CD4-positive, alpha-beta T cell (primary cell): ENCODE measurements at regions not wholly inside any gene's neighbourhood (a gene's known extent, or its start where the extent isn't known, plus 50 kb on each side); places are given as distances from the start of the nearest gene placed in this dataset.

Source experiments
- ATAC-seq: fragments of 200-7000 bp; cut with Tn5 transposase; one replicate; pipeline ENCODE4 v1.10.0; 2022; ENCODE audit warnings: mild to moderate bottlenecking; ENCODE audit not compliant: poor library complexity
- CTCF ChIA-PET: fragments of 350-600 bp; sonication (Branson Sonifier 250); formaldehyde crosslinking; loops from one replicate; lab custom pipeline; 2021; ENCODE audit warnings: antibody characterized with exemption, inconsistent platforms; lab: Charles Lee
- POLR2A ChIA-PET: fragments of 350-600 bp; sonication (Branson Sonifier 250); formaldehyde crosslinking; loops from one replicate; lab custom pipeline; 2021; ENCODE audit warnings: antibody characterized with exemption, inconsistent platforms; lab: Charles Lee
- DNase-seq, 14 experiments: peaks; one replicate each; pipeline ENCODE4 v3.0.0-alpha.2; 2013 to 2020; ENCODE audit warnings: mixed read lengths in 2 of 14
- H3K27ac ChIP-seq, 2 donors: one replicate each; pipeline versions ENCODE4 v1.5.1 to v1.7.0; 2013; ENCODE audit warnings: low read length in 2 of 2, low read depth in 1 of 2, mild to moderate bottlenecking in 1 of 2
- H3K27me3 ChIP-seq, 2 experiments: 1 replicate in 1 of 2; 2 replicates in 1 of 2; pipeline versions ENCODE4 v1.6.1 to v1.7.0; 2013; ENCODE audit warnings: low read length in 2 of 2, control low read depth in 1 of 2, mild to moderate bottlenecking in 1 of 2, moderate library complexity in 1 of 2; ENCODE audit not compliant: insufficient read depth in 2 of 2, control insufficient read depth in 1 of 2
- H3K36me3 ChIP-seq: one replicate; pipeline ENCODE4 v1.6.1; 2013; ENCODE audit warnings: low read length, control low read depth; ENCODE audit not compliant: insufficient read depth
- H3K4me1 ChIP-seq: one replicate; pipeline ENCODE4 v1.6.1; 2013; ENCODE audit warnings: low read length, control low read depth; ENCODE audit not compliant: insufficient read depth
- H3K4me3 ChIP-seq: one replicate; pipeline ENCODE4 v1.5.1; 2013; ENCODE audit warnings: mild to moderate bottlenecking, low read length, moderate library complexity
- H3K9me3 ChIP-seq, 2 experiments: 1 replicate in 1 of 2; 2 replicates in 1 of 2; pipeline versions ENCODE4 v1.6.1 to v1.7.0; 2013; ENCODE audit warnings: low read length in 2 of 2, mild to moderate bottlenecking in 2 of 2, control low read depth in 1 of 2, moderate library complexity in 1 of 2; ENCODE audit not compliant: control insufficient read depth in 1 of 2, insufficient read depth in 1 of 2
- H3K27ac Mint-ChIP-seq: one replicate; pipeline ENCODE4 v1.8.0; 2020; ENCODE audit warnings: mixed read lengths
- H3K27me3 Mint-ChIP-seq: one replicate; pipeline ENCODE4 v1.8.0; 2021; ENCODE audit warnings: mixed read lengths
- H3K36me3 Mint-ChIP-seq: one replicate; pipeline ENCODE4 v1.8.0; 2021; ENCODE audit warnings: low read depth, mixed read lengths
- H3K4me1 Mint-ChIP-seq: one replicate; pipeline ENCODE4 v1.8.0; 2021; ENCODE audit warnings: low read depth, mixed read lengths
- H3K4me3 Mint-ChIP-seq: one replicate; pipeline ENCODE4 v1.8.0; 2020; ENCODE audit warnings: mild to moderate bottlenecking, mixed read lengths
- H3K9me3 Mint-ChIP-seq: one replicate; pipeline ENCODE4 v1.8.0; 2020; ENCODE audit warnings: mixed read lengths
- CTCF ChIP-seq: fragments of 200-600 bp; IDR thresholded peaks from one replicate; pipeline ENCODE4 v1.8.0; 2022; ENCODE audit warnings: antibody characterized with exemption, mild to moderate bottlenecking
- intact Hi-C, 2 experiments: fragments of 100-400 bp; cut with DNase I in 1 of 2; cut with micrococcal nuclease in 1 of 2; formaldehyde crosslinking; loops; one replicate each; pipeline versions ENCODE4 v1.15.1 to v1.9.0; 2023 to 2025; cut with DNase I, micrococcal nuclease

- no peak for ATAC-seq
Observed at GRCh38 chr10:37682617-37683016, 174.8 kb downstream of the ZNF248 start.

GRCh38 chr10:37681617-37681999 lies 175.8 kb downstream of the ZNF248 start:
- ChIA-PET CTCF (no interaction called here), POLR2A (no interaction called here)
- Histone ChIP-seq H3K4me1 (no peaks in the 10 kb centered on the region), H3K36me3 (no peaks in the 10 kb centered on the region), H3K27ac (no peak overlapping the region), H3K9me3 (peaks cover 0 to 68% of the 10 kb centered on the region in 2 experiments), H3K27me3 (no peaks in the 10 kb centered on the region), H3K4me3 (no peak overlapping the region)
- ATAC-seq (no peak), DNase-seq (no peak)
- intact Hi-C loops, result loop anchor here in 1 of 2 experiments (10.0 kb wide), 1 partner anchor 63 kb away; no protein-coding TSS in a partner anchor
- no peak overlapping the region for H3K27ac Mint-ChIP-seq
- TF ChIP-seq CTCF, result no peak
- H3K36me3 Mint-ChIP-seq, result no peaks in the 10 kb centered on the region
- H3K27me3 Mint-ChIP-seq, result no peaks in the 10 kb centered on the region
- H3K9me3 Mint-ChIP-seq, result peaks cover 6% of the 10 kb centered on the region
- no peaks in the 10 kb centered on the region for H3K4me1 Mint-ChIP-seq
- H3K4me3 Mint-ChIP-seq, result no peak overlapping the region

More at GRCh38 chr10:37682617-37683016, 174.8 kb downstream of the ZNF248 start:
- no peak overlapping the region for H3K27ac Mint-ChIP-seq
- no peak overlapping the region for H3K4me3 Mint-ChIP-seq
- Histone ChIP-seq H3K9me3 (peaks cover 0 to 77% of the 10 kb centered on the region in 2 experiments), H3K27me3 (no peaks in the 10 kb centered on the region), H3K4me1 (no peaks in the 10 kb centered on the region), H3K27ac (no peak overlapping the region), H3K4me3 (no peak overlapping the region), H3K36me3 (no peaks in the 10 kb centered on the region)
- ChIA-PET POLR2A (no interaction called here), CTCF (no interaction called here)
- H3K4me1 Mint-ChIP-seq, result no peaks in the 10 kb centered on the region
- DNase-seq, result no peak
- H3K9me3 Mint-ChIP-seq, result peaks cover 10% of the 10 kb centered on the region
- intact Hi-C loops, result loop anchor here in 1 of 2 experiments (10.0 kb wide), 1 partner anchor 62 kb away; no protein-coding TSS in a partner anchor
- no peak for TF ChIP-seq CTCF
- H3K27me3 Mint-ChIP-seq, result no peaks in the 10 kb centered on the region
- H3K36me3 Mint-ChIP-seq, result no peaks in the 10 kb centered on the region

GRCh38 chr10:37680716-37681616 lies 176.4 kb downstream of the ZNF248 start:
- Histone ChIP-seq H3K4me1 (no peaks in the 10 kb centered on the region), H3K4me3 (no peak overlapping the region), H3K9me3 (peaks cover 0 to 62% of the 10 kb centered on the region in 2 experiments), H3K27ac (no peak overlapping the region), H3K27me3 (no peaks in the 10 kb centered on the region), H3K36me3 (no peaks in the 10 kb centered on the region)
- ChIA-PET POLR2A (no interaction called here), CTCF (no interaction called here)
- no peak overlapping the region for H3K4me3 Mint-ChIP-seq
- no peak overlapping the region for H3K27ac Mint-ChIP-seq
- ATAC-seq (no peak), DNase-seq (no peak)
- intact Hi-C loops, result loop anchor here in 1 of 2 experiments (10.0 kb wide), 1 partner anchor 64 kb away; no protein-coding TSS in a partner anchor
- H3K27me3 Mint-ChIP-seq, result no peaks in the 10 kb centered on the region
- no peaks in the 10 kb centered on the region for H3K4me1 Mint-ChIP-seq
- H3K36me3 Mint-ChIP-seq, result no peaks in the 10 kb centered on the region
- no peak for TF ChIP-seq CTCF
- H3K9me3 Mint-ChIP-seq, result peaks cover 6% of the 10 kb centered on the region
